ENCODE measurements at regions not wholly inside any gene's neighbourhood (a gene's known extent, or its start where the extent isn't known, plus 50 kb on each side); places are given as distances from the start of the nearest gene placed in this dataset.
"Not testable (repeated sequence)": the region's sequence is repeated elsewhere in the genome, so short reads cannot be mapped to it uniquely, and the experiment has no call there.

- no peak for DNase-seq
Measured at GRCh38 chr5:159458217-159458711, 128.0 kb upstream of the IL12B start.

DNA sequence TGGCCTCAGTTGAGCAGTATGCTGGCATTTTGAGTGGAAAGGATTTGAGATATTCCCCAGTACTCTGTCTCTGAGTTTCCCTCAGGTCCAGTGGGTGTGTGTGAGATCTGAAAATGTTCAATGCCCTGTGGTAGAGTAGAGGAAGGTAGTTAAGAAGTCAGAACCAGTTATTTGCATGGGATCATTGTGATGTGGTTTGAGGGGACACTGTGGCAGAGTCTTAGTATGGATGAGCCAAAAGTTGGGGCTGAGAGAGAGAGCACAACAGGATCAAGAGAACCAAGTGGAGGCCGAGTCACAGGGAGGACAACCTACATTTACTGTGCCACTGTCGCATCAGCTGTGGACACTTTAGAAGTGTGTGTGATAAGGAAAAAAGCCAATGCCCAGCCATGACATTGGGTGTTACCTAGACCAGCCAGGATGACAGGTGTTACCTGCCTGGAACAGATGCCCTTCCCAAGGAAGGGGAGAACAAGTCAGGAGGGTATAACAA lies 128.9 kb upstream of the IL12B start:
- no peak for DNase-seq

DNA sequence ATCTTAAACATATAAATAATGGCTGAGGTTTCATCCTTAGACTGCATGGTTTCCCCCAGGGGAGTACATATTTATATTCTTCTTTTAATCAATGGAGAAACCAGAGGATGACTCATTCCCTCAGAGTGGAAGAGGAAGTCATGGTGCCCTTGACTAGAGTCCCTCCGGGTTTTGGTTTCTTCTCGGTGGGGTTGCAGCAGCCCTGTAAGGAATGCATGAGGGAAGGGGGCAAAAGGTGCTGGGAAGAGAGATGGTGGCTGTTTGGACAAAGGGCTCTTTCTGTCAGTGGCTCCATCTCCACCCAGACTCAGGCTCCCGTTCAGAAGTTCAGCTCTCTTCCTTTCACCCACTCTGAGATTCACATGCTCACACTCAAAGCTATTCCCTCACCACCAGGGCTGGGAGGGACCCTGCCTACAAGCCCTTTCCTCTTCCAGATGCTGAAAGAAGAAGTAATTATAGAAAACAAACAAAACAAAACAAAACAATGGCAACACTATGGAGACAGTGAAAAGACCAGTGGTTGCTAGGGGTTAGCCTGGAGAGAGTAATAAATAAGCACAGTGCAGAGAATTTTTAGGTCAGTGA lies 129.8 kb upstream of the IL12B start:
- DNase-seq, result no peak

- no peak for DNase-seq
Measured at GRCh38 chr5:159463590-159464321, 133.5 kb upstream of the IL12B start.

- DNase-seq, result no peak
Measured at GRCh38 chr5:159465604-159466003, 135.3 kb upstream of the IL12B start.

DNA sequence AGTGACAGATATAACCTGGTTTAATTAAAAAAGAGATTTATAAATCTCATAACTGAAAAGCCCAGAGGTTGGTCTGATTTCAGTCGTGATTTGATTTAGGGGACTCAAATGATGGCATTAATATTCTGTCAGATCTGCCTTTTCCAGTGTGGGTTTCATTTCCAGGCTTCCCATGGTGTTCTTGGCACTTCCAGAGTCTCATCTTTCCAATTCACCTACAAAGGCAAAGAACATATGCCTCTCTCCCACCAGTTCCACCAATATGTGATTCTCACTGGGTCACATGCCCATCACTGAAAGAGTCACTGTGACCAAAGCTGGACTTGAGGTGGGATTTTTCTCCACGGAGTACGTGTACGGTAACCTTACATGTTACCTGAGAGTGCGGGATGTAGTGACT lies 137.4 kb upstream of the IL12B start:
- no peak for DNase-seq

DNA sequence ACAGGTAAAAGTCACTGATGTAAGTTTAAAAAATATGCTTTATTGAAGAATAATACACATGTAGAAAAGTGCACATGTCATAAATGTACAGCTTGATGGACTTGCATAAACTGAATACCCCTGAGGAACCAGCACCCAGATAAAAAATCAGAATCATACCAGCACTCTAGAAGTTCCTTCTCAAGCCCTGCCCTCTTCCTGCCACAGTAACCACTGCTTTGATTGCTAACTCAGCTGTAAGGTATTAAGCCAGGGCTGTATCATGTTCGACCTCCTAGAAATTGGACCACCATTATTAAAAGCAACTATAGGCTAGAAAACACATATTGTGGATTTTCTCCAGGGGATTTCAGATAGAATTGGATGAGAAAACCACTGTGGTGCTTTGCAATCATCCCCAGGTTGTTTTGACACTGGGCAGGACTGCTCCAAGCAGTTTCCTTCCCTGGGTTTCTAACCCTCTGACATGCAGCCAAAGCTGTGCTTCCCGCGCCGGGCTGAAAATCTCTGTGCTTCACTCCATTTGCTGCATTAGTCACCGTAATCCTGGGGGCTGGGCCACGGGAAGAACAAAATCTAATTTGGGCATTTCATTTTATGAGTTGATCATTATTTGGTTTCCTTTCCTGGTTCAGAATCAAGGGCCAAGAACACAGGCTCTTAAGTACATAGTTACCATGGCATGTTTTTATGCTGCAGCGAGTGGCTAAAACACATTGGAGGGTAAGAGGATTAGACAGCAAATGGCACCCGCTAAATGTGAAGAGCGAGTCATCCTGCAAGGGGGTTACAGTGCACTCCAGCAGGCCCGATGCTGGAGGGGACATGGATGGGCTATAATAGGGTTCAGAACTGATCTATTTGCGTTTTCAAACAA lies 139.4 kb upstream of the IL12B start:
- no peak for DNase-seq

DNA sequence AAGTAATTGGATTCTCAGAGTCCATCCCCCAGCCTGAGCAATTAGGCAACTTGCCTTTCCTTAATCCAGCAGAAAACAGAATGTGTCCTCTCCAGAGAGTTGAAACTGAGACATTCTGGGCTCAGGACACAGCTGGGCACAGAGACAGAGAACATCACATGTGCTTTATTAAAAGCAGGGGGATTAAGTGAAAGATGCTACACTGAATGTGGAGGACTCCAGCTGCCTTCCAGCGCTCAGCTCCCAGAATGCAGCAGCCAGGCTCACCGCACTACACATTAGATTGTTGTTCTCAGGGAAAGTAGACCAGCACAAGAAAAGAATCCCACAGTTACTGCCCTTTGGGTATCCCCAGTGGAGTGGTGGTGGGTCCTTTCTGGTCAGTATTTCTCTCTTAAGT lies 141.6 kb upstream of the IL12B start:
- no peak for DNase-seq

GRCh38 chr5:159475026-159475425 lies 144.7 kb upstream of the IL12B start:
- no peak for DNase-seq

GRCh38 chr5:159478950-159479349 lies 148.7 kb upstream of the IL12B start:
- no peak for DNase-seq

GRCh38 chr5:159480849-159481248 lies 150.6 kb upstream of the IL12B start:
- no peak for DNase-seq

- DNase-seq, result no peak
Measured at GRCh38 chr5:159481751-159482150, 151.5 kb upstream of the IL12B start.

- DNase-seq, result no peak
Measured at GRCh38 chr5:159486836-159487235, 156.5 kb upstream of the IL12B start.

DNA sequence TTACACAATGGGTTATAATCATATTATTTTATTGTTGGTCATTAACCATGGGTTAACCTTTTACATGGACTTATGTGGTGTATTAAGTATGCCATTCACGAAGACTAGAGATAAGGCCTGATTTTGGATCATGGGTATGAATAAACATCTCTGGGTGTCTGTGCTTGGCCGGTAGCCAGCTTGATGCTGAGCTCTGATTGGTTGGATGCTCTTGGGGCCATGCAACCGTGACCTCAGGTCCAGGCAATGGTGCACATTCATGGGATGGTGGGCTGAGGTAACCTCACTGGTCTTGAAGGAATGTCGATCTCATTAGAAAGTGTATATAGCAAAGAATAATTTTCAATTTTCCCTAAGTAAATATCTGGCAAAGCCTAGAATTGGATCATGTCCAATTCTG lies 158.2 kb upstream of the IL12B start:
- DNase-seq, result no peak

GRCh38 chr5:159489779-159490178 lies 159.5 kb upstream of the IL12B start:
- no peak for DNase-seq

DNA sequence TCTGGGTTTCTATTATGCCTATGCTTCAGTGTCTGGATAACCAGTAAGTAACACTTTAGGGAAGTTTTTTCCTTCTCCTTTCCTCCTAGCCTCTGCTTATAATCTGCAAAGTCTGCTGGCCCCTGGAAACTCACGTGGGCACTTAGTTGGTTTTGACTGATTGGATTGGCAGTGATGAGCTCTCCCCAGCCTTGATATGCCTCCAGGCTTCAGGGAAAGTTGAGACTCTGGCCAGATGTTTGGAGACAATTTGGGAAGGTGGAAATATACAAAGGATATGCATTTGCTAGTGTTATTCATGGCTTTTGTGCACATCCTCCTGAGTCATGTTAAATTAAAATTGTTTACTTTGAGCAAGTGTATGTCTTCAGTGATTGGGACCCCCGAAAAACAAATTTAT lies 160.2 kb upstream of the IL12B start:
- DNase-seq, result no peak

DNA sequence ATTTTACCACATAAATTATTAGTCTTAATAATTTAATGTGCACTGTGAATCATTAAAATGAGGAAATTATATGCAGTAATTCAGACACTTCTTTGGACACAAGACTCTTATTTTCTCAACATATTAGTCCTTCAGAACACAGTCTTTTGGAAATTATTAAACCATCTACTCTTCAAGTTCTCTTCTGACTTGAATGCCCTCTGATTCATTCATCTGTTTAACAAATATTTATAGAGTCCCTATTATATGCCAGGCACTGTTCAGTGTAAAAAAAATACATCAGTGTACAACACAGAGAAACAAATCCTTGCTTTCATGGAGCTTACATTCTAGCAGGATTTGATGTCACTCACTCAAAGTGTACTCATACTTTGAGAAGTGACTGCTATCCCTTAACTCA lies 163.4 kb upstream of the IL12B start:
- no peak for DNase-seq

- DNase-seq, result no peak
Measured at GRCh38 chr5:159496773-159497172, 166.5 kb upstream of the IL12B start.

- DNase-seq, result no peak
Measured at GRCh38 chr5:159497221-159497620, 166.9 kb upstream of the IL12B start.

DNA sequence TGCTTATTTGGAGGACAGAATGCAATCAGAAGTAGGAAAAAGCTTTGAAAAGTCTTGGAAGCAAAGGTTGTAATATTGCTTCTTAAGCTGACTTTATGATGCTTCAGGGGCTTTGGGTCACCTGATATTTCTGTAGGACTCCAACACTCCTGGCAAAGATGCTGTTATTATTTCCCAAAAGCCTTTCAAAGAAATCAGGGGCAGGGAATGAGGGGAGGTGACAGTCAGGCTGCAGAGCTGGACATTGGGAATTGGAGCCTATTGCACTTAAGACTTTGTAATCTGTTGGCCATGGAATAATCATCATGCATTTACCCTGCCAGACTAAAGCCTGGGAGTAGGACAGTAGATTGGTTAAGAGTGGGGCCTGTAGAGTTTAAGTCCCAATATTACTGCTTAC lies 168.3 kb upstream of the IL12B start:
- no peak for DNase-seq

GRCh38 chr5:159502116-159502515 lies 171.8 kb upstream of the IL12B start:
- DNase-seq, result not testable (repeated sequence)

DNA sequence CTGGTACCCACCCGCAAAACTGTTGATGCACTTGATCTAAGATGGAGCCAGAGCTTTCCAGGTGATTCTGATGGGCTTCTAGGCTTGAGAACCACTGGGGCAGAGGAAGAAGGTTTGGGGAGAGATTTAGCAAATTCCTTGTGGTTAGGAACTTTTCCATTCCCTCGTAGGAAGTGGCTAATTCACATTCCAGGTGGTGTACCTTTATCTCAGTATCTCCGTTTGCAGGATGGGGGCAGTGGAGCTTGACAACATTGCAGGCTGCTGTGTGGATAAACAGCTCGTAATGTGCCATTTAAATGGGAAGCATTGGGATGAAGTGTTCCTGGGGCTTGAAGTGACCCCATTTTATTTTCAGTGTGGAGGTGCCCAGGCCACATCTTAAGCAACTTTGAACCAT lies 172.9 kb upstream of the IL12B start:
- no peak for DNase-seq

DNA sequence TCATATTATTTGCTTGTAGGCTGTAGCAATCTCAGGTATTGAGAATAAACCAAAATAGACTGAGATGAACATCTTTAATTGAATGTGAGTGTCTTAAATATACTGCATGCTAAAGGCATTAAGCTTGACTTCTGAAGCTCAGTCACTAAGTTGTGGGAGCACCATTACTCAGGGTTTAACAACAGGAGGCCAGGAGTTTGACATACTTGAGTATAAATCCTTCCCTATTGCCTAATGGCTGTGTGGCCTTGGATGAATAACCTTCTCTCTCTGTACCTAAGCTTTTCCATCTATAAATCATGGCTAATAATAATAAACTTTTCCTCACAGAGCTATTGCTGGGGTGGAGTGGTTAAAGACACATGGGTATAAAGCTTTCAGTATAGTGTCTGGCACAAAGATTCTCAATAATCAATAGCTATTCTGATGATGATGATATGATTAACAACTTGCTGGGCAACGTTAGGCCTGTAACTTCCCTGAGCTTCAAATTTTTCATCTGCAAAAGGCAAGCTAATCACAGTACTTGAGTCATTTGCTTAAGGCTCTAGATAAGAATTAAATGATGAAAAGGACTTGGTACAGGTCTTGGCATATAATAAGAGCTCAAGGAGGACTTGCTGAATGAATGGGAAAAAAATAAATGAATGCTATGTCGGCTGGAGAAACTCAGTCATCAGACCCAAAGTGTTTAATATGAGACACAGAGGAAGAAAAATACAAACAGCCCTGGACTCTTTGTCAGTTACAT lies 174.0 kb upstream of the IL12B start:
- no peak for DNase-seq

All from NCI-H1417 treated with DMSO at 0.1 percent for 48 hours (cell line).